Stomach (tissue), 4 donors: ENCODE measurements at regions not wholly inside any gene's neighbourhood (a gene's known extent, or its start where the extent isn't known, plus 50 kb on each side); places are given as distances from the start of the nearest gene placed in this dataset.

Experiments
- POLR2A ChIP-seq, 4 donors: fragments of 450-650 bp; IDR thresholded peaks; one replicate each; pipeline ENCODE4 v1.6.1; 2016; ENCODE audit warnings: antibody characterized with exemption in 4 of 4, control low read depth in 2 of 4, mild to moderate bottlenecking in 1 of 4, moderate library complexity in 1 of 4
- POLR2AphosphoS5 ChIP-seq, 3 donors: sonication (generic); formaldehyde crosslinking; IDR thresholded peaks; one replicate each; pipeline ENCODE4 v1.6.1; 2016; ENCODE audit warnings: antibody characterized with exemption in 3 of 3
- TF ChIP-seq, protein P1 (sequence below), 7 experiments: fragments of 450-650 bp in 4 of 7; fragments of 200-600 bp in 3 of 7; sonication (generic) in 3 of 7; IDR thresholded peaks; one replicate each; pipeline ENCODE4 v1.5.1; 2016 to 2019; ENCODE audit warnings: antibody characterized with exemption in 7 of 7, control low read depth in 2 of 7, mild to moderate bottlenecking in 1 of 7

DNA sequence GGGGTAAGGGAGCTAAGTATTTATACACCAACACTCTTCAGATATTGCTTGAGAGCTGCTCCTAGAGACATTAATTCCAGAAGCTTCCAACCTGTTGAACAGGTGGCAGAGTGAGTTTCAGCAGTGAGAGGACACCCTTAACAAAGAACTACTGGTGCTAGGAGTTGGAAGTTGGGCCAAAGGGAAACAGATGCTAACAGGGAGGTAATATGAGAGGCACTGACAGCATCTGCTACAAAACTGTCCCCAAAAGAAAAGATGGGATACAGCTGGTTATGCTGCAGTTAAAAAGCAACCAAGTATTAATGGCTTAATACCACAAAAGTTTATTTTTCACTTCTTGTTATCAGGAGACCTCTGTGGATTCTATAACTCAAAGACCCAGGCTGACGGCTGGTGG lies 104.5 kb upstream of the SATB1 start:
- TF ChIP-seq, protein P1, sequence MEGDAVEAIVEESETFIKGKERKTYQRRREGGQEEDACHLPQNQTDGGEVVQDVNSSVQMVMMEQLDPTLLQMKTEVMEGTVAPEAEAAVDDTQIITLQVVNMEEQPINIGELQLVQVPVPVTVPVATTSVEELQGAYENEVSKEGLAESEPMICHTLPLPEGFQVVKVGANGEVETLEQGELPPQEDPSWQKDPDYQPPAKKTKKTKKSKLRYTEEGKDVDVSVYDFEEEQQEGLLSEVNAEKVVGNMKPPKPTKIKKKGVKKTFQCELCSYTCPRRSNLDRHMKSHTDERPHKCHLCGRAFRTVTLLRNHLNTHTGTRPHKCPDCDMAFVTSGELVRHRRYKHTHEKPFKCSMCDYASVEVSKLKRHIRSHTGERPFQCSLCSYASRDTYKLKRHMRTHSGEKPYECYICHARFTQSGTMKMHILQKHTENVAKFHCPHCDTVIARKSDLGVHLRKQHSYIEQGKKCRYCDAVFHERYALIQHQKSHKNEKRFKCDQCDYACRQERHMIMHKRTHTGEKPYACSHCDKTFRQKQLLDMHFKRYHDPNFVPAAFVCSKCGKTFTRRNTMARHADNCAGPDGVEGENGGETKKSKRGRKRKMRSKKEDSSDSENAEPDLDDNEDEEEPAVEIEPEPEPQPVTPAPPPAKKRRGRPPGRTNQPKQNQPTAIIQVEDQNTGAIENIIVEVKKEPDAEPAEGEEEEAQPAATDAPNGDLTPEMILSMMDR (IDR thresholded peaks at IDR 0.05), result no peak
- TF ChIP-seq POLR2A (IDR thresholded peaks at IDR 0.05) (no peak), POLR2AphosphoS5 (IDR thresholded peaks at IDR 0.05) (no peak)
